Motor neuron (in vitro differentiated cells): ENCODE measurements at regions not wholly inside any gene's neighbourhood (a gene's known extent, or its start where the extent isn't known, plus 50 kb on each side); places are given as distances from the start of the nearest gene placed in this dataset.

Source experiments
- ATAC-seq, 8 experiments: fragments of 200-7000 bp; cut with Tn5 transposase; replicated peaks in 6 of 8; 2 replicates each; pipeline ENCODE4 v1.8.0; 2021; ENCODE audit warnings: mild to moderate bottlenecking in 8 of 8, moderate library complexity in 8 of 8
- H3K27ac ChIP-seq, 2 donors: fragments of 250-450 bp; sonication (Bioruptor Pico); 2 replicates each; pipeline ENCODE4 v1.9.0; 2021; ENCODE audit warnings: antibody characterized with exemption in 2 of 2, mild to moderate bottlenecking in 2 of 2, moderate library complexity in 1 of 2
- H3K4me1 ChIP-seq, 2 donors: fragments of 250-450 bp; sonication (Bioruptor Pico); replicated peaks in 1 of 2; 2 replicates each; pipeline ENCODE4 v1.6.1; 2021; ENCODE audit warnings: antibody characterized with exemption in 2 of 2, mild to moderate bottlenecking in 2 of 2, moderate library complexity in 1 of 2
- H3K4me3 ChIP-seq, 5 donors: fragments of 250-450 bp; sonication (Bioruptor Pico); 2 replicates each; pipeline ENCODE4 v1.9.0; 2021; ENCODE audit warnings: antibody characterized with exemption in 5 of 5, mild to moderate bottlenecking in 5 of 5, moderate library complexity in 4 of 5
- WGBS, 10 experiments: fragments of 450-650 bp; shearing (Covaris generic); methylation state at CpG; one replicate each; pipeline ENCODE4 v1.0.0; 2022; 5-methylcytosine and 5-hydroxymethylcytosine counted together
- in situ Hi-C, 9 experiments: fragments of 400-800 bp; cut with MboI; loops; one replicate each; pipeline ENCODE4 v1.15.0; 2021; ENCODE audit warnings: low sequenced_read_pairs in 9 of 9, low pct_unique_long_range_greater_than_20kb in 2 of 9; ENCODE audit not compliant: unreplicated experiment in 9 of 9

DNA sequence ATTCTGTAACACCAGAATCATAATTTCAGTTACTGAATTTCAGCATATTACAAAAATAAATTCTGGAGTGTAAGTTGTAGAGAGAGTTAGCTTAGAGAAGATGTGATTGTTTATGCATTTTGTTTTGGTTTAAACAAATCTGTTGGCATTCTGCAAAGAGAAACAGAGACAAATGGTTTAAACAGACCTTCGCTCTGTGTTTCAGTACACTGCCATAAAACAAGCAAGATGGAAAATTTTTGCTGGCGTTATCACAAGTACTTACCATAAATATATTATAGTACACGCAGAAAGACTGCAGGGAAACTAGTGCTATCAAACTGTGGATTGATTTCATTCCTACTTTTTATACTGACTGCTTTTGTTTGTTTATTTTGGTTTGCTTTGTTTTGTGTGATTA, 850.3 kb upstream of the FOXG1 start:
- Histone ChIP-seq H3K4me3 (no peak overlapping the region), H3K27ac (no peak overlapping the region), H3K4me1 (no peaks in the 10 kb centered on the region)
- in situ Hi-C loops = no loop called here
- 0 to 94% (median 82%) methylated on average over 2 to 3 of the region's 3 CpGs; no CpG with 5 or more reads in 1 of the 10 experiments for WGBS, 10 experiments
- no peak for ATAC-seq

DNA sequence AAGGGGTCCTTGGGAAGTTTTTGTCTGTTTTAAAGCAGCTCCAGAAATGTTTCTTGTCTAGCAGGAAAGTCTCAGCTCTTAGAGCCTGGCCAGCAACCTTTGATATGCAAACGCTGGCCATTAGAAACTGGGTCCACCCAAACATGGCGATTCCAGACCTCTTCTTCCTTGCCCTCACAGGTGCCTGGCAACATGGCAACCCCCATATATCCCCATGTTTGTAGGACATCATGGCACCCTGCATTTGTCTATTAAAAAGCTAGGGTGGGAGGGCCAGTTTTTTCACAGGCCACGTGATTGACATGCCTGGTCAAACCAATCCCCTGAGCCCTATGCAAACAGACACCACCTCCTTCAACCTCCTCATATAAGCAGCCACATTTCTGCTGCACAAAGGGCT, 848.7 kb upstream of the FOXG1 start:
- H3K27ac ChIP-seq = no peak overlapping the region
- H3K4me1 ChIP-seq = no peaks in the 10 kb centered on the region
- in situ Hi-C loops = no loop called here
- ATAC-seq = no peak
- WGBS, 10 experiments = 0 to 73% (median 52%) methylated on average over 1 to 3 of the region's 3 CpGs; no CpG with 5 or more reads in 2 of the 10 experiments
- no peak overlapping the region for H3K4me3 ChIP-seq

DNA sequence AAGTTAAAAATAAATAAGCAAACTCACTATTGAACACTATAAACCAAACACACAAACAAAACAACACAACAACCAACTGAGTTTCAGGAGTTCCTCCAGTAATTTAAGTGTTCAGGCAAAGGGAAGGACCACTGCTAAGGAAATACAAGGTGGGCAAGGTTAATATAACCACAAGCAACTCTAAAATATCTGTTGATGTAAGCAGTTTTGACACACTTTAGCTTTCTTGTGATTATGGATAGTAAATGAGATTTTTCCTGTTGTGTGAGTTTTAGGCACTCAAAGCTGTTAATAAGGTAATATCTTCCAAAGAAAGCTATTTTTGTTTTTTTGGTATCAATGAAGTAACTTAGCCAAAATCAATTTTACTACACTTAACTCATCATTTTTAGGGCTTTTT, 839.1 kb upstream of the FOXG1 start:
- no peak for ATAC-seq
- H3K4me3 ChIP-seq = no peak overlapping the region
- in situ Hi-C loops = no loop called here
- H3K4me1 ChIP-seq = peaks cover 5 to 7% of the 10 kb centered on the region in 2 donors
- H3K27ac ChIP-seq = no peak overlapping the region

DNA sequence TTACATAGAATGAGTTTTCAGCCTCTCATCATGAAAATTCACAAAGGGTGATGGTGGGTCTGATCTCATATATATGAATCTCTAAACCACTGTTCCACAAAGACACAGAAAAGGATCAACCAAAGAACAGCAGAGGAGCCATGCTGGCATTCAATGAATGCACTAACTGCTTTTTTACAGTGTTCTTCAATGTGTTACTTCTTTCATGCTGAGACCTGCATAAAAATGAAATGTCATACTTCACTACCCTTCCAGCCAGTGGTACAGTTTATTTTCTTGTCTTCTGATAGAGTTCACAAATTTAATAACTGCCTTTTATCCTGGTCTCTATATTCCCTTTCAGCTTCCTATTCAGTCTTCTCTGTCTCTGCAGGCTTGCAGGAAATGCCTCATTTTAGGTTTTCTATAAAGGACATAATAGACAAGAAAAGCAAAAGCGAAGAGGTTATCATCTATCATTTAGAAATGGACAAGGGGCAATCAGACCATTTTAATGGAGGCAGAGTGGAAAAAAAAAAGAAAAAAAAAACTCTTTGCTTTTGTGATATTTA, 836.7 kb upstream of the FOXG1 start:
- no peak overlapping the region for H3K27ac ChIP-seq
- in situ Hi-C loops = no loop called here
- WGBS, 10 experiments = 0 to 69% (median 22%) methylated on average over 1 of the region's 1 CpG; no CpG with 5 or more reads in 1 of the 10 experiments

DNA sequence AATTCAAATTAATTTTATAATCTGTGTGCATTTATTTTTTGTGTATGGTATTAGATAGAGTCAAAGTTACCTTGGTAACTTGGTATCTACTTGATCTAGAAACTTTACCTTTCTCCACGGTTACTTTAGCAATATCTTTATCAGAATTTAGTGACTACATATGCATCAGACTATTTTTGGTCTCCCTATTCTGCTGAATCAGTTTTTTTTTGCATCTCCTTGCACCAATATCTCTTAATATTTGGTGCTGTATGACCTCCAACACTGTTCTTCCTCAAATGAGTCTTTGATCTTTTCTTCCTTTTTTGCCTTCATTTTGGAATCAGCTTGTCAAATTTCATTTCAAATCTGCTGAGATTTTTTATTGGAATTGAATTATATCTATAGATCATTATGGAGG, 828.2 kb upstream of the FOXG1 start:
- no peak for ATAC-seq
- Histone ChIP-seq H3K4me1 (no peaks in the 10 kb centered on the region), H3K4me3 (no peak overlapping the region), H3K27ac (no peak overlapping the region)
- 0 to 83% (median 50%) methylated on average over 1 of the region's 1 CpG; no CpG with 5 or more reads in 1 of the 10 experiments for WGBS, 10 experiments
- in situ Hi-C loops = no loop called here

More for the DNA sequence above, 836.7 kb upstream of the FOXG1 start:
- no peak for ATAC-seq
- Histone ChIP-seq H3K4me1 (peaks cover 5 to 7% of the 10 kb centered on the region in 2 donors), H3K4me3 (no peak overlapping the region)

DNA sequence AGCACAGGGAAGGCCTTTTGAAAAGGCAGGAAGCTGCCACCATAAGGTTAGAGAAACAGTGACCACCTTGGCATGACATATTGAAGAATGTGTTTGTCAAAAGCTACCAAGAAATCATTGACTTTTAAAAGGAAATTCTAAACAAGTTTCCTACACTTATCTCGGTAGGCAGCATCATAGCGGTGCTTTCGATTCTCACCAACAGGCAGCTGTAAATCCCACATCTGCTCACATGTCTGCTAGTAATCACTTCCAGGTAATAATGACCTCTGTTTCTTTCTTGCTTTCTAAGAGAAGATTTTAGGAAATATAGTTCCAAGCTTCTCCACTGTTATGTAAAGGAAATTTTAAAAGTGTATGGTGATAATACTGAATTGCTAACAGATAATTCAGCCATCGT, 821.1 kb upstream of the FOXG1 start:
- H3K27ac ChIP-seq = no peak overlapping the region
- no peak for ATAC-seq
- H3K4me1 ChIP-seq = no peaks in the 10 kb centered on the region
- 3 to 100% (median 74%) methylated on average over 1 to 4 of the region's 4 CpGs; no CpG with 5 or more reads in 1 of the 10 experiments for WGBS, 10 experiments
- in situ Hi-C loops = no loop called here
- no peak overlapping the region for H3K4me3 ChIP-seq

DNA sequence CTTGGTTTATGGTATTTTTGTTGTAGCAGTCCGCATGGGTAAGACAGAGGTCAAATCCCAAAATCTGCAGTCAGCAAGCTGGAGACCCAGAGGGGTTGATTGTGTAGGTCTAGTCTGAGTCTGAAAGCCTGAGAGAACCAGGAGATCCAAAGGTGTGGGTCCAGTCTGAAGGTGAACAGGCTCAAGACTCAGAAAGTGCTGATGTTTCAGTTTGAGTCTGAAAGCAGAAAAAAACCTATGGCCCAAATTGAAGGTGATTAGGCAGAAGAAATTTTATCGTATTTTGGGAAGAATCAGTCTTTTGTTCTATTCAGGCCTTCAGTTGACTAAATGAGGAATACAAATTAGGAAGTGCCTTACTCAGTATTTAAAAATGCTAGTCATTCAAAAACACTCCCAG, 807.8 kb upstream of the FOXG1 start:
- in situ Hi-C loops = no loop called here
- ATAC-seq = no peak

DNA sequence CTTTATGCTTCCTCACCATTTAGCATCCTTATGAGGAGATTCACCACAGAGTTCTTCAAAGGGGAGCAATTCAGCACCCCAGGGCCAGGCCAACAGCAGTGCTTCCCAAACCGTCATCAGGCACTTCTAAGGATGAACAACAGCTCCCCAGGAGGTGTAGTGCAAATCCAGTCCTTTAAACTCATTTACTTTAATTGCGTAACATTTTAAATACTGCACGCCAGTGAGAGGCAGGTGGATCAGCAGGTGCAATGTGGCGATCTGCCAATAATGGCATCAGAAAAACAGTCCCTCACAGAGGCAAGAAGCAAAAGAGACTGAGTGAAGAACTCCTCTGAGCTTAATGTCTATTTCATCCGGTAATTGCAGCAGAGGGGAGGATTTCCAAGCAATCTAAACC, 770.9 kb upstream of the FOXG1 start:
- 8 to 91% (median 63%) methylated on average over 1 to 5 of the region's 5 CpGs; no CpG with 5 or more reads in 1 of the 10 experiments for WGBS, 10 experiments
- in situ Hi-C loops = no loop called here
- no peak overlapping the region for H3K4me3 ChIP-seq
- no peak overlapping the region for H3K27ac ChIP-seq
- ATAC-seq = no peak
- H3K4me1 ChIP-seq = no peaks in the 10 kb centered on the region

More for the DNA sequence above, 807.8 kb upstream of the FOXG1 start:
- 0 to 100% (median 69%) methylated on average over 1 to 2 of the region's 2 CpGs; no CpG with 5 or more reads in 2 of the 10 experiments for WGBS, 10 experiments
- H3K4me3 ChIP-seq = no peak overlapping the region
- H3K4me1 ChIP-seq = peaks cover 0 to 4% of the 10 kb centered on the region in 2 donors
- no peak overlapping the region for H3K27ac ChIP-seq

DNA sequence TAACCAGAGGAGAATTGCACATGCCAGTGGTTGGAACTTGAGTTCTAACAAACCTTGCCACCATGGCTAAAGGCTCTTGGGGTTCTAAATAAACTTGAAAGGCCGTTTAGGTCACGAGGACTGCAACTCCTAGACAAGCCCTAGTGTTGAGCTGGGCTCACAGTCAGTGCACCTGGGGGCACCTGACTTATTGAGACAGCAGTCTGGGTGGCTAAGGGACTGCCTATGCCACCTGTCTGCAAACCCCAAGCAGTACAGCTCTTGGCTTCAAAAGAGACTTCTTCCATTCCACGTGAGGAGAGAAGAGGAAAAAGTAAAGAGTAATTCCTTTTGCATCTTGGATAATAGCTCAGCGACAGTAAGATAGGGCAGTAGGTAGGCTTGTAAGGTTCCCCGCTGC, 765.6 kb upstream of the FOXG1 start:
- no peak for ATAC-seq
- H3K4me1 ChIP-seq = no peaks in the 10 kb centered on the region
- in situ Hi-C loops = no loop called here
- H3K4me3 ChIP-seq = no peak overlapping the region
- no peak overlapping the region for H3K27ac ChIP-seq
- WGBS, 10 experiments = 10 to 95% (median 86%) methylated on average over 1 to 4 of the region's 5 CpGs; no CpG with 5 or more reads in 3 of the 10 experiments

DNA sequence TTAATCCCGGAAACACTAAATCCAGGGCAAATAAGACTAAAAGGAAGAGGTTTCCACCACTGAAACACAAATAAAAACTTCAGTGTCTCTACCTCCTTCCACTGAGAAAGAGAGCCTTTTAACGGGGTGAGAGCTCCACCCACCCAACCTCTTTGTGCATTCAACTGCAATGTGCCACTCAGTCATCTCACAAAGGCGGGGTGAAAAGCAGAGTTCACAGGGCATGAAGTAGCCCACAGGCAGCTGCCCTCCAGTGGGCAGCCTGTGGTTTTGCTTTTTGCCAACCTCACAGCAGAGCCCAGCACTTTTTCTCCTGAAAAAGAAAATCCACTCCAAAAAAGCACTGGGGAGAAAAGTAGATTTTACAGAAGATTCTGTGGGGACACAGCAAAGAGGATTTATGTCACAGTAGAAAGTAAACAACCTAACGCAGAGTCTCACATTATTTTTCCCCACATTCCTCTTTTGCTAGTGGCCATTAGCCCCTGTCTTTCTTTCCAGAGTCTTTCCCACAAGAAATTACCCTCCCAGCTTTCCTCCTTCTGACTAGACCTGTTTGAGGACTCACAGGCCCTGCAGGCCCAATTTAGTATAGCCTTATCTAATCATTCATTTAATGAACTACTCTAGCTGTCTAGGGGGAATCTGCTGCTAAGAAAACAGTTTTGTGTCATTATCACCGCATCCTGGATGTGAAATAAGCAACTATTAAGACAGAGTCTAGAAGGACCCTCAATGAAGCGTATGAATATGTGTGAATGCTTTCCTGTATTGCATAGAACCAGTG, 753.8 kb upstream of the FOXG1 start:
- peak in 4 of 8 experiments; percentile 49 to 81 (median 69) for ATAC-seq
- H3K27ac ChIP-seq = no peak overlapping the region
- WGBS, 10 experiments = 0 to 90% (median 42%) methylated on average over 1 to 6 of the region's 6 CpGs; no CpG with 5 or more reads in 2 of the 10 experiments

DNA sequence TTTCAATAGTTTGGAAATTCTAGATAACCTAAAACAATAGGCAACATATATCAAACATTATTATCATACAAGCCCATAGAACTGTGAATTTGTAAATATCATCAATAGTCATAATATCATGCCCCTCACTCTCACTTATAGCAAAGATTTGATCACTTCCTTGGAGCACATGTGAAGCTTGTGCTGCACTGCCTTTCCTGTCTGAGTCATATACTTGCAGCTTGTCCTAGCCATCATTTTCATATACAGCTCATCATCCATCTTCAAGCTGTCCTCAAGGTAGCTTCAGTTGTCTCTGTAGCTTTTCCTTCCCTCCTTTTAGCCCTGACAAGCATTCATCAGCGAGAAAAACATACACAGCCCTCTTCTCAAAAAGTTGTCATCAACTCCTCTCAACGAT, 746.5 kb upstream of the FOXG1 start:
- H3K4me1 ChIP-seq = no peaks in the 10 kb centered on the region
- WGBS, 10 experiments = 0 to 100% (median 64%) methylated on average over 1 to 2 of the region's 2 CpGs; no CpG with 5 or more reads in 1 of the 10 experiments
- ATAC-seq = peak in 1 of 8 experiments; percentile 42
- in situ Hi-C loops = no loop called here
- H3K4me3 ChIP-seq = no peak overlapping the region
- H3K27ac ChIP-seq = no peak overlapping the region

More for the DNA sequence above, 753.8 kb upstream of the FOXG1 start:
- H3K4me1 ChIP-seq = no peaks in the 10 kb centered on the region
- H3K4me3 ChIP-seq = no peak overlapping the region
- in situ Hi-C loops = no loop called here

DNA sequence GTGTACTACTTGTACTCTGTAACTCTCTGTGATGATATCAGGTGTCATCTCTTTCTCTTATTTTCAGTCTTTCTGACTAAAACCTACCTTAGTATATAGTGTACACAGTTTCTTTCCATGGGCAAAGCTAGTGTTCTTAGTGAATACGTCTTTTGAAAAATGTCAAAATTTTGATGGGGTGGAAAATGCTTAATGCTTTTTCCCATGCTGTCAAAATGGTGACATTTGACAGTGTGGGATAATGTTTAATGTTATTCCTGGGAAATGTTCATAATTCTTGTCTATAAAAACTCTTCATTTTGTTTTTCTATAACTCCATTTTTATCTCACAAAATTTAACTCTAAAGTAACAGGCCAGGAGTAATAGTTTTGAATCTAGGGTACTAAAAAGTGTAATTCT, 742.7 kb upstream of the FOXG1 start:
- 0 to 100% (median 36%) methylated on average over 1 of the region's 1 CpG; no CpG with 5 or more reads in 2 of the 10 experiments for WGBS, 10 experiments
- in situ Hi-C loops = no loop called here

DNA sequence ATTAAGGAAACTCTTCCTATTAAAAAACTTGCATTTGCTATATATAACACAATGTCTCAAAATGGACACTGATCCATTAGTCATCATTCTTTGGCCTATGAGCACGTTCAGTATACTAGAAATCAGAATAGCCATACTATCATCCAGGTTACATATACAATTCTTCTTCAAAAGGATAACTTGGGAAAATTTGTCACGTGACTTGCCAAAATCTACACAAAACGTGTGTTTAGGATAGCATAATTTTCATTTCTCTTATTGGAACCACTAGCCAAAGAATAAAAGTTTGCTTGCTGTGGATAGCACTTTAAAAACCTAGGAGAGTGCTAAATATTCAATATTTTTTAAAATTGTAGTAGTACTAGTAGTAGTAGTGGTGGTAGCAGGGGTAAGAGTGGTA, 714.3 kb upstream of the FOXG1 start:
- no peak overlapping the region for H3K4me3 ChIP-seq
- in situ Hi-C loops = no loop called here
- H3K4me1 ChIP-seq = no peaks in the 10 kb centered on the region
- H3K27ac ChIP-seq = no peak overlapping the region
- 0 to 100% (median 69%) methylated on average over 1 to 3 of the region's 3 CpGs for WGBS, 10 experiments
- no peak for ATAC-seq

More for the DNA sequence above, 742.7 kb upstream of the FOXG1 start:
- H3K4me1 ChIP-seq = no peaks in the 10 kb centered on the region
- no peak for ATAC-seq
- H3K4me3 ChIP-seq = no peak overlapping the region
- H3K27ac ChIP-seq = no peak overlapping the region
